ENCODE measurements at regions not wholly inside any gene's neighbourhood (a gene's known extent, or its start where the extent isn't known, plus 50 kb on each side); places are given as distances from the start of the nearest gene placed in this dataset.
"Not testable (repeated sequence)": the region's sequence is repeated elsewhere in the genome, so short reads cannot be mapped to it uniquely, and the experiment has no call there.

DNA sequence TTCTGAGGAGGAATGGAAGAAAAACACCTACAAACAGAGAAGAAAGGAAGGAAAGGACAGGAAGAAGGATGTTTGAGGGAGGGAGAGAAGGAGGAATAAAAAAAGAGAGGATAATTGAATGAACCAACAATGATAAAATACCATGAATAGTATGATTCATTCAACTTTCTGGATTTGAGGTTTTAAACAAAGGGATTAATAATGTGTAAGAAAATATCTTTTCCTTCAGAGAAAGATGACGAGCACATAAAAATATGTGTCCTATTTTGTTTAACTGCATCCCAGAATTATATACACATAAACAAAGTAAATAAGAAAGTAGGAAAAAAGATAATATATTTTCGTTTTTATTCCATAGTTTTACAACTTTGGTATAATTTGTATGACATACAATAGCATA, 1380.4 kb downstream of the STIM2 start:
- CTCF ChIA-PET, result no interaction called here
- Mint-ChIP-seq H3K4me3 (no peak overlapping the region), H3K36me3 (ENCODE audit: low read depth) (no peaks in the 10 kb centered on the region), H3K9me3 (peaks cover 3% of the 10 kb centered on the region), H3K27me3 (ENCODE audit: low read depth) (no peaks in the 10 kb centered on the region), H3K4me1 (ENCODE audit: low read depth) (no peaks in the 10 kb centered on the region), H3K27ac (no peak overlapping the region)
- no peak for DNase-seq
- intact Hi-C loops (cut with micrococcal nuclease), result no loop called here

DNA sequence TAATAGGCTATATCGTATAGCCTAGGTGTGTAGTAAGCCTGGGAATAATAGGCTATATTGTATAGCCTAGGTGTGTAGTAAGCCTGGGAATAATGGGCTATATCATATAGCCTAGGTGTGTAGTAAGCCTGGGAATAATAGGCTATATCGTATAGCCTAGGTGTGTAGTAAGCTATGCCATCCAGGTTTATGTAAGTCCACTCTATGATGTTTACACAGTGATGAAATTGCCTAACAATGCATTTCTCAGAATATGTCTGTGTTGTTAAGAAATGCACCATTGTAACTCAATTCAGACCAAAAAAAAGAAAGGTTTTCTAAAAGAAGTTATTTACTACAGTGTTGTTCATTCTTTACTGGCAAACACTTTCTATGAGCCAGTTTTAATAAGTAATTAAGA, 1387.2 kb downstream of the STIM2 start:
- no peaks in the 10 kb centered on the region for H3K4me1 Mint-ChIP-seq (ENCODE audit: low read depth)
- H3K4me3 Mint-ChIP-seq, result no peak overlapping the region
- no peak overlapping the region for H3K27ac Mint-ChIP-seq
- H3K27me3 Mint-ChIP-seq (ENCODE audit: low read depth), result no peaks in the 10 kb centered on the region
- peaks cover 5% of the 10 kb centered on the region for H3K9me3 Mint-ChIP-seq
- DNase-seq, result no peak
- intact Hi-C loops (cut with micrococcal nuclease), result no loop called here
- no peaks in the 10 kb centered on the region for H3K36me3 Mint-ChIP-seq (ENCODE audit: low read depth)
- CTCF ChIA-PET, result no interaction called here

DNA sequence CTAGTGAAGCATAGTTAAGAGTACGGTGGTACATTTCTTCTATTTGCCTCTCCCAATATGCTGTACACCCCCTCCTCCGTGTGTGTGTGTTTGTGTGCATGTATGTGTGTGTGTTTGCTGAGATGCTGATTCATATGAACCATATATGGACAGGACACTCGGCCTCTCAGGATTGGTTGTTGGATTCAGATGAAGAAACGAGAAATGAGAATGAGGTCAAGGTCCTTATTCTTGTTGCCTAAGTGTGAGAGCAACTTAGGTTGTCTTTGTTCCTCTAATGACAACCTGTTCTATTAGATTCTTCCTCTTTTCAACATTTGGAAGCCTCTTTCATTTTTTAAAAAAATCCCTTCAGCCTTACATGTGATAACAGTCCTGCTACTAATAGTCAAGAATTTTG, 1387.6 kb downstream of the STIM2 start:
- Mint-ChIP-seq H3K27me3 (ENCODE audit: low read depth) (no peaks in the 10 kb centered on the region), H3K4me3 (no peak overlapping the region), H3K4me1 (ENCODE audit: low read depth) (no peaks in the 10 kb centered on the region), H3K36me3 (ENCODE audit: low read depth) (no peaks in the 10 kb centered on the region), H3K27ac (no peak overlapping the region), H3K9me3 (peaks cover 7% of the 10 kb centered on the region)
- no peak for DNase-seq
- CTCF ChIA-PET, result no interaction called here
- intact Hi-C loops (cut with micrococcal nuclease), result no loop called here

DNA sequence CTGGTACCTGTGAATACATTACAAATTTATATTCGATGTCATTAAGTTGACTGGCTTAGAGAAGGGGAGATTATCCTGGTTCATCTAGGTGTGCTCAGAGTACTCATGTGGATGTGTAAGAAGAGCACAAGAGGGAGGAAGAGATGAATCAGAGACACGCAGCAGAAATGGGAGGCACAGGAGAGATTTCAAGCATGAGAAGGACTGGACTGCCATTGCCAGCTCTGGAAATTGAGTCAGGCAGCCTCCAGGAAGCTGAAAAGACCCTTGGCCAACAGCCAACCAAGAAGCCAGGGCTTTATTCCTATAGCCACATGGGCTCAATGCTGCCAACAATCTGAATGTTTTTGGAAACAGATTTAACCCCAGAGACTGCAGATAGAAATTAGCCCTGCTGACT, 1390.0 kb downstream of the STIM2 start:
- CTCF ChIA-PET, result no interaction called here
- Mint-ChIP-seq H3K4me3 (no peak overlapping the region), H3K27ac (no peak overlapping the region), H3K4me1 (ENCODE audit: low read depth) (no peaks in the 10 kb centered on the region), H3K27me3 (ENCODE audit: low read depth) (no peaks in the 10 kb centered on the region), H3K9me3 (peaks cover 9% of the 10 kb centered on the region), H3K36me3 (ENCODE audit: low read depth) (no peaks in the 10 kb centered on the region)
- no peak for DNase-seq
- intact Hi-C loops (cut with micrococcal nuclease), result no loop called here

DNA sequence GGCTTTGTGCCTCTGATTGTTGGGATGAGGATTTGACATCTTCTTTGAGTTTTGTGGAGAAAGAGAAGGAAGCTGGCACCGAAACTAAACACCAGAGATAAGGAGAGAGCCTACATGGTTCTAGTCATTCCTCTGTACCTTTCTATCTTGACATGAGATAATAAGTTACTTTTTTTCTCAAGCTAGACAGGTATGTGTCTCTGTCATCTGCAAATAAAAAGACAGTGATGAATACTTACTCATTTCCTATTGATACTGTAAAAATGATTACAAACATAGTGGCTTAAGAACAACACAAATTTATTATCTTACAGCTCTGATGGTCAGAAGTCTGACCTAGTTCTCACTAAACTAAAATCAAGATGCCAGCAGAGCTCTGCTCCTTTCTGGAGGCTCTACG, 1391.2 kb downstream of the STIM2 start:
- CTCF ChIA-PET, result no interaction called here

DNA sequence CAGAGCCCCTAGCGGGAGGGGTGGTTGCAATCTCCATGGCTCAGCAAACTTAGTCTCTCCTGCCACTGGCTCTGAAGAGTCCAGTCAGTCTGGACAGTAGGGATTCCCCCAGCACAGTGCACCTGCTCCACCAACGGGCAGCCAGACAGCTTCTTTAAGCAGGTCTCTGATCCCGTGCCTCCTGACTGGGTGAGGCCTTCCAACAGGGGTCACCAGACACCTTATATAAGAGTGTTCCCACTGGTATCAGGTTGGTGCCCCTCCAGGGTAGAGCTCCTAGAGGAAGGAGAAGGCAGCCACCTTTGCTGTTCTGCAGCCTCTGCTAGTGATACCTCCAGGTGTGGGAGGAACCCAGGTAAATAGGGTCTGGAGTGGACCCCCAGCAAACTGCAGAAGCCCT, 1393.4 kb downstream of the STIM2 start:
- H3K36me3 Mint-ChIP-seq (ENCODE audit: low read depth), result no peaks in the 10 kb centered on the region
- CTCF ChIA-PET, result no interaction called here
- intact Hi-C loops (cut with micrococcal nuclease), result no loop called here
- H3K27ac Mint-ChIP-seq, result no peak overlapping the region
- no peak overlapping the region for H3K4me3 Mint-ChIP-seq
- H3K4me1 Mint-ChIP-seq (ENCODE audit: low read depth), result no peaks in the 10 kb centered on the region
- no peaks in the 10 kb centered on the region for H3K27me3 Mint-ChIP-seq (ENCODE audit: low read depth)
- DNase-seq, result no peak
- peaks cover 10% of the 10 kb centered on the region for H3K9me3 Mint-ChIP-seq

More for the DNA sequence above, 1391.2 kb downstream of the STIM2 start:
- Mint-ChIP-seq H3K36me3 (ENCODE audit: low read depth) (no peaks in the 10 kb centered on the region), H3K4me1 (ENCODE audit: low read depth) (no peaks in the 10 kb centered on the region), H3K9me3 (peaks cover 12% of the 10 kb centered on the region), H3K4me3 (no peak overlapping the region), H3K27ac (no peak overlapping the region), H3K27me3 (ENCODE audit: low read depth) (no peaks in the 10 kb centered on the region)
- intact Hi-C loops (cut with micrococcal nuclease), result no loop called here
- no peak for DNase-seq

DNA sequence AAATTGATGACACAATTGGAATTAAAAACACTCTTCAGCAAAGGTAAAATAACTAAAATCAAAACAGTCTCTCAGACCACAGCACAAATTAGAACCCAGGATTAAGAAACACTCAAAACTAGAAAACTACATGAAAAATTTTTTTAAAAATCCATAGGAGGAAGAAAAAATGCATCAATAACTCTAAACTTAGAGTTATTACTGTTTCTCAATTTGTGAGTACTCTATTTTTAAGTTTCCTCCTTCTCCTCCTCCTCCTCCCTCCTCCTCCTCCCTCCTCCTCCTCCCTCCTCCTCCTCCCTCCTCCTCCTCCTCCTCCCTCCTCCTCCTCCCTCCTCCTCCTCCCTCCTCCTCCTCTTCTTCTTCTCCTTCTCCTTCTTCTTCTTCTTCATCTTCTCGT, 1395.7 kb downstream of the STIM2 start:
- no peak for DNase-seq
- peaks cover 10% of the 10 kb centered on the region for H3K9me3 Mint-ChIP-seq
- no peak overlapping the region for H3K4me3 Mint-ChIP-seq
- H3K27me3 Mint-ChIP-seq (ENCODE audit: low read depth), result no peaks in the 10 kb centered on the region
- H3K4me1 Mint-ChIP-seq (ENCODE audit: low read depth), result no peaks in the 10 kb centered on the region
- CTCF ChIA-PET, result no interaction called here
- no peak overlapping the region for H3K27ac Mint-ChIP-seq
- intact Hi-C loops (cut with micrococcal nuclease), result no loop called here
- no peaks in the 10 kb centered on the region for H3K36me3 Mint-ChIP-seq (ENCODE audit: low read depth)

DNA sequence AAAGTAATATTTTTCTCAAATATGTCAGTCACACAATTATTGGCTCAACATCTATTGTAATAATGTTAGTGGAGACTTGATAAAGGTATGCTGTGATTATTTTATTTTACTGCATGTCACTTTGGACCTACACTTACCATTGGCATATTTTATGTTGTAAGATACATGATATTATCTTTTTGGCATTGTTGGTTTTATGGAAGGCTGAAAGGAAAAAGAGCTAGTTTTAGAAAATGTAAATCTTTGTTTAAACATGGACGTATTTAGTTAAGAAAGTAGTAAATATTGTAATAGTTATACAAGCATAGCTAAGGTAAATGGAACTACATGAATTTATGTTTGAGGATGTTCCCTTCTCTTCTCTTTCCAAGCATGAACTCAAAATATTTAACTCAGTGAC, 1399.3 kb downstream of the STIM2 start:
- no peak overlapping the region for H3K4me3 Mint-ChIP-seq
- intact Hi-C loops (cut with micrococcal nuclease), result no loop called here
- peaks cover 14% of the 10 kb centered on the region for H3K9me3 Mint-ChIP-seq
- no peaks in the 10 kb centered on the region for H3K27me3 Mint-ChIP-seq (ENCODE audit: low read depth)
- H3K4me1 Mint-ChIP-seq (ENCODE audit: low read depth), result no peaks in the 10 kb centered on the region
- H3K27ac Mint-ChIP-seq, result no peak overlapping the region
- H3K36me3 Mint-ChIP-seq (ENCODE audit: low read depth), result no peaks in the 10 kb centered on the region
- CTCF ChIA-PET, result no interaction called here
- no peak for DNase-seq

DNA sequence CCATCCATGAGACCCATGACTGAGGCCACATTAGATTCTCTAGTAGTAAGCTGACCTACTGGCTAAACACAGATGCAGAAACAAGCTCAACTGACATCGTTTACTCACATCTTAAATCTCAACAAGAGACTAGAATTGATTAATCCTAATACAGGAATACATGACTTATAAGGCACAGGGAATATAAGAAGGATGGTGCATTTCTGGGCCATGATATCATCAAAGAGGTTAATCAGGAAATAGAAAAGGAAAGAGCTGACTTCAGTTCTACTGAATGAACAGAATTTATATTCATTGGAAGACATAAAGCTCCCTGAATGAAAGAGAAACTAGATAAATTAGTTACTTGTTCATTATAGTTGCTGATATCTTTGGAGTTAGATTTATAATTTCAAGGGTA, 1406.5 kb downstream of the STIM2 start:
- no peak overlapping the region for H3K27ac Mint-ChIP-seq
- CTCF ChIA-PET, result interaction anchor here (0.6 kb wide), 1 partner anchor 839 kb away, joined by 3 read pairs; no protein-coding TSS in a partner anchor
- no peaks in the 10 kb centered on the region for H3K36me3 Mint-ChIP-seq (ENCODE audit: low read depth)
- H3K4me3 Mint-ChIP-seq, result no peak overlapping the region
- no peaks in the 10 kb centered on the region for H3K4me1 Mint-ChIP-seq (ENCODE audit: low read depth)
- H3K9me3 Mint-ChIP-seq, result peaks cover 7% of the 10 kb centered on the region
- intact Hi-C loops (cut with micrococcal nuclease), result no loop called here
- no peaks in the 10 kb centered on the region for H3K27me3 Mint-ChIP-seq (ENCODE audit: low read depth)
- DNase-seq, result no peak

DNA sequence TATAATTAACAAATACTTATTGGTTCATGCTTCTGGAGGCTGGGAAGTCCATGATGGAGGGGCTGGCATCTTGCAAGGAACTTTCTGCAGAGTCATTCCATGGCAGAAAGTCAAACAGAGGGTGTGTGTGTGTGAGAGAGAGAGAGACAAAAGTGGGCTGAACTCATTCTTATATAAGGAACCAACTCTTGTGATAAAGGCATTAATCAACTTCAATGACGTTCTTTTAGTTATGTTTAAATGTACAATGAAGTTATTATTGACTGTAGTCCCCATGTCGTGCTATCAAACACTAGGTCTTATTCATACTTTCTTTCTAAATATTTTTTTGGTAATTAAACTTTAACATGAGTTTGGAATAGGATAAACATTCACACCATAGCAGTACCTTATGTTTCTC, 1408.8 kb downstream of the STIM2 start:
- CTCF ChIA-PET, result no interaction called here
- no peak for DNase-seq
- H3K4me1 Mint-ChIP-seq (ENCODE audit: low read depth), result no peaks in the 10 kb centered on the region
- H3K9me3 Mint-ChIP-seq, result peaks cover 5% of the 10 kb centered on the region
- H3K27ac Mint-ChIP-seq, result no peak overlapping the region
- no peak overlapping the region for H3K4me3 Mint-ChIP-seq
- H3K27me3 Mint-ChIP-seq (ENCODE audit: low read depth), result no peaks in the 10 kb centered on the region
- intact Hi-C loops (cut with micrococcal nuclease), result no loop called here
- H3K36me3 Mint-ChIP-seq (ENCODE audit: low read depth), result no peaks in the 10 kb centered on the region

DNA sequence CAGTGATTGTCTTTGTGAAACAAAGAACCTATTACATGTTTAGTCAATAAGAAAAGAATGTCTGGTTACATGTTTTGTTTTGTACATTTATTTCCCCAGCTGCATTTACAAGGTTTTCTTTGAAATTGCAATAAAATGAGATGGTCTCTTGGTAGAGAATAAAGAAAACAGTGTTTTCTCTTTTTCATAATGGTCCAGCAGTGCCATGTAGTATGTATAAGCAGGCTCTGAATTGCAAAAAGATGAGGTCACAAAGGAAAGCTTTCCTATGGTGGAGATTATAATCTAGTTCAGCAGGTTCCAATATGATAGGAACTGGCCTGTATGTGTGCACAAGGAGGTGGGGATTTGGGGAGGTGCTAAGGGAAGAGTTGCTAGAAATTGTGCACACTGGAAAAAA, 1417.3 kb downstream of the STIM2 start:
- H3K4me1 Mint-ChIP-seq (ENCODE audit: low read depth), result no peaks in the 10 kb centered on the region
- H3K27ac Mint-ChIP-seq, result no peak overlapping the region
- H3K4me3 Mint-ChIP-seq, result no peak overlapping the region
- H3K27me3 Mint-ChIP-seq (ENCODE audit: low read depth), result no peaks in the 10 kb centered on the region
- intact Hi-C loops (cut with micrococcal nuclease), result no loop called here
- CTCF ChIA-PET, result no interaction called here
- DNase-seq, result no peak
- peaks cover 4% of the 10 kb centered on the region for H3K9me3 Mint-ChIP-seq
- H3K36me3 Mint-ChIP-seq (ENCODE audit: low read depth), result no peaks in the 10 kb centered on the region

DNA sequence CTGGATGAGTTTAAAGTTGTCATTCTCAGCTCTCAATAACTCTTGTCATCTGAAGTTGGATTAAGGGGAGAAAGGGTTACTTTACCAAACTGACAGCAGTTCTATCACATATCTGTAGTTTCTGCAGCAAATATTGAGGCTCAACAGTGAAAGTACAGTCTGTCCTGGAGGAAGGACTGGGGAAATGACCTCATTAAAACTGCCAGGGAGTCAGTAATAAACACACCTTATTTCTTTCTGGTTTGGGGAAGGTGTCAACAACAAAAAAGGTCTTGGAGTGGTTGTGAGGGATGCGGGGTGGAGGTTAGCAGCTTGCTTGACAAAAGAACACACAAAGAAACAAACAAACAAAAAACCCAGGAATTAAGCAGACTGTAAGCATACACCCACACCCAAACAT, 1418.0 kb downstream of the STIM2 start:
- peaks cover 7% of the 10 kb centered on the region for H3K9me3 Mint-ChIP-seq
- no peak for DNase-seq
- no peaks in the 10 kb centered on the region for H3K27me3 Mint-ChIP-seq (ENCODE audit: low read depth)
- CTCF ChIA-PET, result no interaction called here
- H3K27ac Mint-ChIP-seq, result no peak overlapping the region
- H3K4me1 Mint-ChIP-seq (ENCODE audit: low read depth), result no peaks in the 10 kb centered on the region
- no peaks in the 10 kb centered on the region for H3K36me3 Mint-ChIP-seq (ENCODE audit: low read depth)
- H3K4me3 Mint-ChIP-seq, result no peak overlapping the region
- intact Hi-C loops (cut with micrococcal nuclease), result no loop called here

DNA sequence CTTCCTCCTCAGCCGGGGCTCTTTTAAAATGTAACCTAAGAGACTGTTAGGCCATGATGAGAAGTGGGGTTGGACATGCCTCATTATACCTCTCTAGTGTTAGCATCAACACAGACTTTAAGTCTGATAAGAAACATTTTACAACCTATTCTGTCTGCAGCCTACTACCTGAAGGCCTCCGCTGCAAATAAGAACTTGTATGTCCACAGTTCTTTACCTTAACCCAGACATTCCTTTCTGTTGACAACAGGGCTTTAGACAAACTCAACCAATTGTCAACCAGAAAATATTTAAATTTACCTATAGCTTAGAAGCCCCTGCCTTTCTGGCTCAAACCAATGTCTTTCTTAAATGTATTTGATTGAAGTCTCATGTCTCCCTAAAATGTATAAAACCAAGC, 1418.6 kb downstream of the STIM2 start:
- H3K27me3 Mint-ChIP-seq (ENCODE audit: low read depth), result no peaks in the 10 kb centered on the region
- no peak for DNase-seq
- no peaks in the 10 kb centered on the region for H3K4me1 Mint-ChIP-seq (ENCODE audit: low read depth)
- intact Hi-C loops (cut with micrococcal nuclease), result no loop called here
- H3K27ac Mint-ChIP-seq, result no peak overlapping the region
- CTCF ChIA-PET, result no interaction called here
- no peaks in the 10 kb centered on the region for H3K36me3 Mint-ChIP-seq (ENCODE audit: low read depth)
- no peak overlapping the region for H3K4me3 Mint-ChIP-seq
- peaks cover 6% of the 10 kb centered on the region for H3K9me3 Mint-ChIP-seq

DNA sequence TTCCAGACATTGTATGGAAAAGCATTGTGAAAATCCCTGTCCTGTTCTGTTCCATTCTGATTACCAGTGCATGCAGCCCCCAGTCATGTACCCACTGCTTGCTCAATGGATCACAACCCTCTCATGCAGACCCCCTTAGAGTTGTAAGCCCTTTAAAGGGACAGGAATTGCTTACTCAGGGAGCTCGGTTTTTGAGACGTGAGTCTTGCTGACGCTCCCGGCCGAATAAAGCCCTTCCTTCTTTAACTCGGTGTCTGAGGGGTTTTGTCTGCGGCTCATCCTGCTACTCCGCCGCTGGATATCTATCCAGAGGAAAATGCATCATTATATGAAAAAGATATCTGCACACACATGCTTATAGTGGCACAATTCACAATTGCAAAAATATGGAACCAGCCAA, 1425.6 kb downstream of the STIM2 start:
- DNase-seq; intact Hi-C loops (cut with micrococcal nuclease); H3K36me3 Mint-ChIP-seq (ENCODE audit: low read depth); H3K27me3 Mint-ChIP-seq (ENCODE audit: low read depth); H3K4me3 Mint-ChIP-seq; H3K27ac Mint-ChIP-seq; CTCF ChIA-PET; H3K4me1 Mint-ChIP-seq (ENCODE audit: low read depth): not testable (repeated sequence)
- H3K9me3 Mint-ChIP-seq, result peaks cover 22% of the 10 kb centered on the region
